ENCODE measurements at regions not wholly inside any gene's neighbourhood (a gene's known extent, or its start where the extent isn't known, plus 50 kb on each side); places are given as distances from the start of the nearest gene placed in this dataset.

DNA sequence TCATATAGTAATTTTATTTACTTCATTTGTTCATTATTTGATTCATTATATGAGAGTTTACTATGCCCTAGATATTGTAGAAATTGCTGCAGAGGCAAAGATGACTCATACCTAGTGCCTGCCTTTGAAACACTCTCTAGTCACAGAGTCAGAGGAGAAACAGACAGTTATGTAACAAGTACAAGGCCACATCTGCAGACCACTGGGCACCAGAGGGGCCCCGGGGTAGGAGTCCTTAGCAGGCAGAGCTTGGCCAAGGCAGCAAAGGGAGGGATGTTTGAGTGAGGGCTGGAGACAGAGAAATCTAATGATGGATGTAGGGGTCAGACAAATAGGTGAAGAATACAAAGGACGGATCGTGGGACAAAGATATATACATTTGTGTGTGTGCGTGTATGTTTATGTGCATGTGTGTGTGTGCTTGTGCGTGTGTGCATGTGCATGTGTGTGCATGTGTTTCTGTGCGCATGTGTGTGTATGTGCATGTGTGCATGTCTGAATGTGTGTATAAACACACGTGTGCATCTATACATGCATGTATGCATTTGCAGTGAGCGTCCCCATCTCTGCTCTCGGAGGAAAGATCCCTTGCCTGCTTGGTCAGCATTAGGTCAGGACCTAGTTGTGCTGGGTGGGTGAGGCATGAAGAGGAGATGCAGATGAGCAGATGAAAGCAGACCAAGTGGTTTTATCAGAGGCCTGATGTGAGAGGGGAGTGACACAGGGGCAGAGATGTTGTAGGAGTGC lies 170.6 kb upstream of the MYT1L start:
- no peak overlapping the region for H3K14ac ChIP-seq (ENCODE audit: insufficient read length)
- H4K20me1 ChIP-seq (replicated peaks in 1 of 2; ENCODE audit: control insufficient read depth in 1 of 2, insufficient read depth in 2 of 2, low read length in 2 of 2) = peaks cover 0 to 1% of the 10 kb centered on the region in 2 experiments
- no peak overlapping the region for H2BK12ac ChIP-seq (ENCODE audit: low read depth, low read length)
- no peak overlapping the region for H3K23ac ChIP-seq (ENCODE audit: insufficient read length)
- no peak overlapping the region for H4K5ac ChIP-seq (ENCODE audit: insufficient read length, low read depth, low read length)
- no peak overlapping the region for H3K4me2 ChIP-seq (ENCODE audit: insufficient read depth in 1 of 2, low read depth in 2 of 2, low read length in 2 of 2)
- DNase-seq (ENCODE audit: low read depth in 1 of 2, low spot score in 2 of 2) (no peak), FAIRE-seq (no peak)
- peaks cover 11 to 16% of the 10 kb centered on the region in 2 experiments for H3K9me3 ChIP-seq (ENCODE audit: insufficient read depth in 2 of 2, low read depth in 1 of 2, low read length in 1 of 2)
- H3K27ac ChIP-seq (ENCODE audit: low read depth, low read length) = no peak overlapping the region
- H3K56ac ChIP-seq (replicated peaks; ENCODE audit: insufficient read length, low read depth, low read length) = no peak overlapping the region
- H3K4me1 ChIP-seq (replicated peaks in 1 of 4; ENCODE audit: control insufficient read depth in 3 of 4, insufficient read depth in 4 of 4, low read length in 3 of 4) = no peaks in the 10 kb centered on the region
- WGBS, 2 experiments (ENCODE audit: extremely low coverage in 1 of 2, insufficient coverage in 1 of 2, insufficient read length in 1 of 2, insufficient replicate concordance in 2 of 2, low coverage in 1 of 2, low lambda C conversion rate in 2 of 2, missing lambda C conversion rate in 1 of 2) = 96% methylated on average over 9 of the region's 9 CpGs; no CpG with 5 or more reads in 1 of the 2 experiments
- no peak overlapping the region for H4K91ac ChIP-seq (replicated peaks; ENCODE audit: insufficient read length, low read length)
- no peaks in the 10 kb centered on the region for H3K79me2 ChIP-seq (ENCODE audit: control insufficient read depth in 1 of 2, insufficient read depth in 2 of 2, low read length in 2 of 2)
- H2BK5ac ChIP-seq (ENCODE audit: low read depth, low read length) = no peak overlapping the region
- no peaks in the 10 kb centered on the region for H3K36me3 ChIP-seq (ENCODE audit: control insufficient read depth in 2 of 4, insufficient read depth in 4 of 4, low read length in 3 of 4)
- POLR2A ChIA-PET (ENCODE audit: partially characterized antibody) = no interaction called here
- H2BK20ac ChIP-seq (ENCODE audit: low read length) = no peak overlapping the region
- no peak overlapping the region for H2AK5ac ChIP-seq (ENCODE audit: low read depth, low read length)
- H3K9ac ChIP-seq (replicated peaks in 1 of 4; ENCODE audit: extremely low read depth in 1 of 4, low read depth in 3 of 4, low read length in 3 of 4) = no peak overlapping the region
- H3K79me1 ChIP-seq (ENCODE audit: low read depth, low read length) = no peaks in the 10 kb centered on the region
- no peak overlapping the region for H3K18ac ChIP-seq (ENCODE audit: extremely low read depth, low read length)
- TF ChIP-seq MAFK (IDR thresholded peaks at IDR 0.05; ENCODE audit: low read depth, low read length) (no peak), SP2 (IDR thresholded peaks at IDR 0.05; ENCODE audit: low read length) (no peak), RXRA (IDR thresholded peaks at IDR 0.05; ENCODE audit: insufficient read depth, low read depth, low read length) (no peak), ZNF274 (IDR thresholded peaks at IDR 0.05; ENCODE audit: borderline replicate concordance, extremely low read depth, low read length) (no peak), NRF1 (IDR thresholded peaks at IDR 0.05; ENCODE audit: low read depth, low read length) (no peak), GABPA (IDR thresholded peaks at IDR 0.05; ENCODE audit: borderline replicate concordance, insufficient read depth, low read length) (no peak), CHD2 (IDR thresholded peaks at IDR 0.05; ENCODE audit: low read length) (no peak), JUND (IDR thresholded peaks at IDR 0.05; ENCODE audit: low read length) (no peak), BRCA1 (IDR thresholded peaks at IDR 0.05; ENCODE audit: low read depth, low read length) (no peak), TBP (IDR thresholded peaks at IDR 0.05; ENCODE audit: low read depth, low read length) (no peak), SIRT6 (IDR thresholded peaks at IDR 0.05; ENCODE audit: low read length) (no peak), E2F6 (IDR thresholded peaks at IDR 0.05) (no peak), EGR1 (IDR thresholded peaks at IDR 0.05; ENCODE audit: borderline replicate concordance, low read depth, low read length) (no peak), PHF8 (conservative IDR thresholded peaks at IDR 0.05; ENCODE audit: low read depth, low read length) (no peak)
- H2BK120ac ChIP-seq (replicated peaks; ENCODE audit: low read depth, low read length) = no peak overlapping the region
- no peaks in the 10 kb centered on the region for H3K27me3 ChIP-seq (replicated peaks in 1 of 4; ENCODE audit: control insufficient read depth in 3 of 4, extremely low read depth in 1 of 4, insufficient read depth in 3 of 4, low read length in 3 of 4)
- H3K4ac ChIP-seq (replicated peaks; ENCODE audit: insufficient read length, low read depth, low read length) = no peak overlapping the region
- no peak overlapping the region for H3K4me3 ChIP-seq (ENCODE audit: extremely low read depth in 1 of 4, insufficient read depth in 2 of 4, low read depth in 3 of 4, low read length in 4 of 4)
- no peak overlapping the region for H4K8ac ChIP-seq (ENCODE audit: extremely low read depth, insufficient read depth, low read length)
- no peaks in the 10 kb centered on the region for H3K23me2 ChIP-seq (ENCODE audit: low read depth, low read length)
- no peak overlapping the region for H2BK15ac ChIP-seq (ENCODE audit: low read length)
- no peak overlapping the region for H2AFZ ChIP-seq (ENCODE audit: low read length)
- CTCF ChIA-PET (ENCODE audit: partially characterized antibody) = no interaction called here

All from H1 (cell line).